PC-9 (cell line): ENCODE measurements at regions not wholly inside any gene's neighbourhood (a gene's known extent, or its start where the extent isn't known, plus 50 kb on each side); places are given as distances from the start of the nearest gene placed in this dataset.

Experiments
- CTCF ChIP-seq: fragments of 200-600 bp; sonication (generic); conservative IDR thresholded peaks from 2 replicates; pipeline ENCODE4 v1.6.1; 2017; ENCODE audit warnings: mixed run types, antibody characterized with exemption, mild to moderate bottlenecking, moderate library complexity
- EZH2 ChIP-seq: fragments of 200-600 bp; sonication (generic); IDR thresholded peaks from 2 replicates; pipeline ENCODE4 v1.8.0; 2017; ENCODE audit warnings: antibody characterized with exemption, low read depth

GRCh38 chr3:23152989-23153388 lies 50.1 kb upstream of the UBE2E2 start:
- TF ChIP-seq CTCF = no peak
- TF ChIP-seq EZH2 = no peak
